Heart left ventricle (tissue), 13 donors: ENCODE measurements at regions not wholly inside any gene's neighbourhood (a gene's known extent, or its start where the extent isn't known, plus 50 kb on each side); places are given as distances from the start of the nearest gene placed in this dataset.

Experiments used
- CTCF ChIP-seq, 12 donors: fragments of 200-600 bp; sonication (generic) in 4 of 12; IDR thresholded peaks; one replicate each; pipeline versions ENCODE4 v1.5.0 to v1.8.0; 2018 to 2022; ENCODE audit warnings: antibody characterized with exemption in 12 of 12, mild to moderate bottlenecking in 5 of 12
- POLR2A ChIP-seq, 2 donors: fragments of 450-650 bp; IDR thresholded peaks; one replicate each; pipeline ENCODE4 v1.6.1; 2017; ENCODE audit warnings: antibody characterized with exemption in 2 of 2, mild to moderate bottlenecking in 2 of 2, moderate library complexity in 2 of 2
- donor health status: ischemic (EF 13 %, LVEDD 7.1; RV severe dilation, severe dysfunction).
- donor health status: DM: no; HTN: yes; CAD: no.
- donor health status: DM: no; HTN: no; CAD: no.
- donor health status: ischemic (EF 25% LVEDD 6.9; RV normal size, moderate dysfunction).
- donor health status: ischemic (EF 25% LVEDD 5.7; RV mildly dilated, moderate dysfunction).
- donor health status: ischemic (EF 35%, LVEDD 5.7; RV mildly dilated, moderate dysfunction).
- donor health status: nonischemic (EF 11% LVEDD 7.7; RV severe dilation, severe dysfunction).
- donor health status: DM: yes; HTN: yes; CAD: no.
- donor health status: PGD.
- donor health status: ischemic (EF 29% LVEDD 5.4; RV normal size, mild dysfunction).
- donor health status: nonischemic (EF 23%, LVEDD 6.1; RV moderate dilation, normal function).

- no peak for TF ChIP-seq POLR2A (IDR thresholded peaks at IDR 0.05)
- TF ChIP-seq CTCF (IDR thresholded peaks at IDR 0.05): no peak
Observed at GRCh38 chr9:79043916-79044315, 527.8 kb upstream of the TLE4 start.
